GM18517 (cell line): ENCODE measurements at regions not wholly inside any gene's neighbourhood (a gene's known extent, or its start where the extent isn't known, plus 50 kb on each side); places are given as distances from the start of the nearest gene placed in this dataset.

Experiments used
- ATAC-seq: cut with Tn5 transposase; IDR thresholded peaks from one replicate; pipeline ENCODE4 v1.9.1; 2021; ENCODE audit warnings: mild to moderate bottlenecking, moderate library complexity; ENCODE audit not compliant: unreplicated experiment

GRCh38 chr4:54793856-54794422 is 136.2 kb downstream of the KIT start:
- ATAC-seq, result no peak
